Stimulated activated CD4-positive, alpha-beta T cell treated with anti-CD3 and anti-CD28 coated beads, Interleukin-2, amount 100 ng/mL, for 48 hours (primary cell): ENCODE measurements at regions not wholly inside any gene's neighbourhood (a gene's known extent, or its start where the extent isn't known, plus 50 kb on each side); places are given as distances from the start of the nearest gene placed in this dataset.
"Not testable (repeated sequence)": the region's sequence is repeated elsewhere in the genome, so short reads cannot be mapped to it uniquely, and the experiment has no call there.

ENCODE experiments used
- DNase-seq, 2 donors: peaks; one replicate each; pipeline ENCODE4 v3.0.0-alpha.2; 2020

- not testable (repeated sequence) for DNase-seq
Measured at GRCh38 chr15:69774258-69774657, 321.6 kb downstream of the RPLP1 start.

GRCh38 chr15:69774711-69775110 lies 322.1 kb downstream of the RPLP1 start:
- not testable (repeated sequence) for DNase-seq

GRCh38 chr15:69777356-69777755 lies 320.4 kb downstream of the TLE3 start:
- DNase-seq, result no peak

GRCh38 chr15:69780374-69780773 lies 317.3 kb downstream of the TLE3 start:
- DNase-seq, result no peak

GRCh38 chr15:69780981-69781380 lies 316.7 kb downstream of the TLE3 start:
- DNase-seq, result no peak

GRCh38 chr15:69781411-69782125 lies 316.1 kb downstream of the TLE3 start:
- no peak for DNase-seq

GRCh38 chr15:69782139-69782658 lies 315.5 kb downstream of the TLE3 start:
- no peak for DNase-seq

- no peak for DNase-seq
Measured at GRCh38 chr15:69782809-69783208, 314.9 kb downstream of the TLE3 start.

GRCh38 chr15:69783211-69783610 lies 314.5 kb downstream of the TLE3 start:
- DNase-seq, result no peak

GRCh38 chr15:69784798-69785566 lies 312.7 kb downstream of the TLE3 start:
- no peak for DNase-seq

GRCh38 chr15:69786136-69786701 lies 311.5 kb downstream of the TLE3 start:
- no peak for DNase-seq

GRCh38 chr15:69787791-69788190 lies 309.9 kb downstream of the TLE3 start:
- no peak for DNase-seq

- no peak for DNase-seq
Measured at GRCh38 chr15:69789648-69790393, 307.9 kb downstream of the TLE3 start.

- DNase-seq, result no peak
Measured at GRCh38 chr15:69790632-69791031, 307.1 kb downstream of the TLE3 start.

GRCh38 chr15:69792823-69793222 lies 304.9 kb downstream of the TLE3 start:
- no peak for DNase-seq

GRCh38 chr15:69793431-69793780 lies 304.3 kb downstream of the TLE3 start:
- DNase-seq, result no peak

- DNase-seq, result no peak
Measured at GRCh38 chr15:69793781-69794451, 303.8 kb downstream of the TLE3 start.

- DNase-seq, result no peak
Measured at GRCh38 chr15:69794645-69795469, 302.9 kb downstream of the TLE3 start.

- DNase-seq, result no peak
Measured at GRCh38 chr15:69795601-69796000, 302.1 kb downstream of the TLE3 start.

- DNase-seq, result no peak
Measured at GRCh38 chr15:69797051-69797595, 300.6 kb downstream of the TLE3 start.

- DNase-seq, result no peak
Measured at GRCh38 chr15:69797615-69798014, 300.1 kb downstream of the TLE3 start.
